Omental fat pad (tissue), 3 donors: ENCODE measurements at regions not wholly inside any gene's neighbourhood (a gene's known extent, or its start where the extent isn't known, plus 50 kb on each side); places are given as distances from the start of the nearest gene placed in this dataset.

ENCODE experiments used
- ATAC-seq: fragments of 150-250 bp; one replicate; pipeline ENCODE4 v1.9.1; 2016; ENCODE audit warnings: mild to moderate bottlenecking, moderate library complexity; ENCODE audit not compliant: low FRiP score
- DNase-seq: peaks from one replicate; pipeline ENCODE4 v3.0.0-alpha.2; 2019; ENCODE audit warnings: low spot score
- TF ChIP-seq, protein P1 (sequence below), 3 donors: fragments of 450-650 bp; IDR thresholded peaks; one replicate each; pipeline ENCODE4 v1.5.1; 2016 to 2017; ENCODE audit warnings: antibody characterized with exemption in 3 of 3, mild to moderate bottlenecking in 3 of 3, moderate library complexity in 2 of 3

DNA sequence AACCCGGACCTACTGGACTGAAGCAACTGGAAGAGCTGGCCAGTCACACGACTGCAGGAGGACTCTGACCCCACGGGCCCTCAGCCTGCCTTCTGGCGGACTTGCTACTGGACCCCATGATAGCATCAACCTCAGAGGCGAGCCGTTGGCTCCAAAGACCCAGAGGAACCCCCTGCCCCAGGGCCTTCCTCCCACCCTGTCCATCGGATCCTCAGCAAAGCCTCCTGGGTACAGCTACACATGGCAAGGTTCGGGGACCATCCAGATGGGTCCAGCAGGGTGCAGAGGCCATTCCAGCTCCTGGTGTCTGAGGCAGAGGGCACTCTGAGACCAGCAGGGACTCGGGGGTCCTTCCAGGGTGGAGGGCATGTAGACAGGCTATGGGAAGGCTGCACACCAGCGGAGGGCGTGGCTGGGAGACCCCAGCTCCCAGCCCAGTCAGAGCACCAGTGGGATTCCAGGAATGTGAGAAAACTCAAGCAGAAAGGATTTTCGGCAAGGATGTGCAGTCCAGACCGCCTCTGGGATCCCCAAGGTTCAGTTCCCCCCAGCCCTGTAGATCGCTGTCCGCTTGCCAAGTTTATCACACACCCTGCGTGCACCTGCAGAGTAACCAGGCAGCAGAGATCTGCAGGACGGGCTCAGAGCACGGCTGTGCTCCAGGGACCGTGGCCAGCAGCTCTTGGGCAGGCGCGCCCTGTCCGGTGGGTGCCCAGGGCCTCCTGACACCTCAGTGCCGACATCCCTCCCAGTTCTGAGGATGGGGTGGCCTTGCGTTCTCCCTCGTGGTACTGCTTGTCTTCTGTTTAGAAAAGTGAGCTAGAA lies 89.8 kb upstream of the PPP2R2D start:
- DNase-seq (no peak), ATAC-seq (no peak)
- TF ChIP-seq, protein P1, sequence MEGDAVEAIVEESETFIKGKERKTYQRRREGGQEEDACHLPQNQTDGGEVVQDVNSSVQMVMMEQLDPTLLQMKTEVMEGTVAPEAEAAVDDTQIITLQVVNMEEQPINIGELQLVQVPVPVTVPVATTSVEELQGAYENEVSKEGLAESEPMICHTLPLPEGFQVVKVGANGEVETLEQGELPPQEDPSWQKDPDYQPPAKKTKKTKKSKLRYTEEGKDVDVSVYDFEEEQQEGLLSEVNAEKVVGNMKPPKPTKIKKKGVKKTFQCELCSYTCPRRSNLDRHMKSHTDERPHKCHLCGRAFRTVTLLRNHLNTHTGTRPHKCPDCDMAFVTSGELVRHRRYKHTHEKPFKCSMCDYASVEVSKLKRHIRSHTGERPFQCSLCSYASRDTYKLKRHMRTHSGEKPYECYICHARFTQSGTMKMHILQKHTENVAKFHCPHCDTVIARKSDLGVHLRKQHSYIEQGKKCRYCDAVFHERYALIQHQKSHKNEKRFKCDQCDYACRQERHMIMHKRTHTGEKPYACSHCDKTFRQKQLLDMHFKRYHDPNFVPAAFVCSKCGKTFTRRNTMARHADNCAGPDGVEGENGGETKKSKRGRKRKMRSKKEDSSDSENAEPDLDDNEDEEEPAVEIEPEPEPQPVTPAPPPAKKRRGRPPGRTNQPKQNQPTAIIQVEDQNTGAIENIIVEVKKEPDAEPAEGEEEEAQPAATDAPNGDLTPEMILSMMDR (IDR thresholded peaks at IDR 0.05): no peak

GRCh38 chr10:131811630-131812403 lies 89.0 kb upstream of the PPP2R2D start:
- TF ChIP-seq, protein P1 (IDR thresholded peaks at IDR 0.05): no peak
- no peak for DNase-seq
- no peak for ATAC-seq

GRCh38 chr10:131812736-131813604 lies 87.8 kb upstream of the PPP2R2D start:
- ATAC-seq: no peak
- TF ChIP-seq, protein P1 (IDR thresholded peaks at IDR 0.05): no peak
- no peak for DNase-seq

DNA sequence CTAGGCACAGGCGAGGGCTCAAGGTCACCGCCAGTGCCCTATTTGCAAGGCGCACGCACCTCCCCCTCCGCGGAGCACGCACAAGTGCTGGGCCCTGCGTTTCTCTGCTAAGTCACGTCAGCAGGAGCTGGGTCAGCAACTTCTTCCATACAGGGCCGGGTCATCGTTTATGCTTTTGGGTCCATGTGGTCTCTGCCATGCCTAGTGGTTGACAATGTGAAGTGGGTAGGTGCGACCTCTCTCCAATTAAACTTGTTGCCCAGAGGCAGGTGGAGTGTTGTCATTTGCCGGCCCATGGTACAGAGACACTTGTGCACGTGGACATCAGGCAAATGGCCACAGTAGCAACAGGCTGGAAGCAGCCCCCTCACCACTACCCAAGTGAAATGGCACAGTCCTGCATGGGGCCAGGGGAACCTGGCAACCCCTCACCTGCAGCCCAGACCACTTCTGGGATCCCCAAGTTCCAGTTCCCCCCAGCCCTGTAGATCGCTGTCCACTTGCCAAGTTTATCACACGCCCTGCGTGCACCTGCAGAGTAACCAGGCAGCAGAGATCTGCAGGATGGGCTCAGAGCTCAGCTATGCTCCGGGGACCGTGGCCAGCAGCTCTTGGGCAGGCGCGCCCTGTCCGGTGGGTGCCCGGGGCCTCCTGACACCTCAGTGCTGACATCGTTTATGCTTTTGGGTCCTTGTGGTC lies 86.1 kb upstream of the PPP2R2D start:
- TF ChIP-seq, protein P1 (IDR thresholded peaks at IDR 0.05): no peak
- DNase-seq (no peak), ATAC-seq (no peak)

DNA sequence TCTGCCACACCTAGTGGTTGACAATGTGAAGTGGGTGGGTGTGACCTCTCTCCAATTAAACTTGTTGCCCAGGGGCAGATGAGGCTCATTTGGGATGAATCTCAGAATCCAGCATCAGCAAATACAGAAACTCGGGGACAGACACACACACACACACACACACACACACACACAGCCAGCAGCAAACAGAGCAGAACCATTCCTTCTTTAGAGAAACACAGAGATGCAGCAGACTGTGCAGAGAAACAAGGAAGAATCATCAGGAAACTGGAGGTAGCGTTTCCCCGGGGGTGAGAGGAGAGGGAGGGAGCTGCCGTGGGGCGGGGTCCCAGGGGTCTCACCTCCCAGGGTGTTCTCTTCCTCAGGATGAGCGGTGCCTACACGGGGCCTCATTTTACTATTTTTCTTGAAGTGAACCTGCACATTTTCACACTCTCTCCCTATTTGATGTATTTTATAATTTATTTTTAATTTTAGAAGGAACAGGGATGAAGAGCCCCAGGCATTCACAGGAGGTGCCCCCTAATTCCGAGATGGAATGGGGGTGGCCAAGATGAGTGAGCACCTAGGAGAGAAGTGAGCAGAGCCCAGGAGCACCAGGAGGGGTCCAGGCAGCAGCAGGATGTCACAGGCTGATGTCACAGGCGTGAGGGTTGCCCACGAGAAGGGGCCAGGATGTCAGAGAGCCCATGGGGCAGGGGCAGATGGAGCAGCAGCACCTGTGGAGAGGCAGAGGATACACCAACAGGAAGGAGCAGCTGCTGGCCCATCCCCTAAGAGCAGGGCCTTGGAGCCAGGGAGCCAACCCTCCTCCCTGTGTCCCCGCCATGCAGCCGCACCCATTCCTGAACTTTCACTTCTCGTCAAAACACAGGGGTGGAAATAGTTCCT lies 85.3 kb upstream of the PPP2R2D start:
- ATAC-seq (no peak), DNase-seq (no peak)
- TF ChIP-seq, protein P1 (IDR thresholded peaks at IDR 0.05): no peak
